ENCODE measurements at regions not wholly inside any gene's neighbourhood (a gene's known extent, or its start where the extent isn't known, plus 50 kb on each side); places are given as distances from the start of the nearest gene placed in this dataset.

- TF ChIP-seq CEBPB (IDR thresholded peaks at IDR 0.05): no peak
- TF ChIP-seq CREB1 (IDR thresholded peaks at IDR 0.05; ENCODE audit: low read depth): no peak
- no peak for TF ChIP-seq REST (IDR thresholded peaks at IDR 0.05; ENCODE audit: low read depth)
- no peak for TF ChIP-seq USF1 (IDR thresholded peaks at IDR 0.05)
- no peak for TF ChIP-seq TAF1 (IDR thresholded peaks at IDR 0.05; ENCODE audit: low read depth)
- no peak for TF ChIP-seq YY1 (IDR thresholded peaks at IDR 0.05; ENCODE audit: low read depth)
- no peak for TF ChIP-seq ZBTB7A (IDR thresholded peaks at IDR 0.05; ENCODE audit: low read depth)
- no peak for TF ChIP-seq EP300 (IDR thresholded peaks at IDR 0.05; ENCODE audit: borderline replicate concordance)
- no peak for TF ChIP-seq EGR1 (IDR thresholded peaks at IDR 0.05)
Observed at GRCh38 chr11:45597097-45597496, 68.3 kb downstream of the CHST1 start.

Data from Ishikawa (cell line).